OCI-LY3 (cell line): ENCODE measurements at regions not wholly inside any gene's neighbourhood (a gene's known extent, or its start where the extent isn't known, plus 50 kb on each side); places are given as distances from the start of the nearest gene placed in this dataset.

Experiments used
- H2AFZ ChIP-seq: fragments of 200-600, 300-600 bp; shearing (Covaris generic); 2 replicates; pipeline ENCODE4 v1.6.0; 2014; ENCODE audit warnings: antibody characterized with exemption, low read depth, low read length
- H3K27ac ChIP-seq: fragments of 200-600, 300-600 bp; sonication (generic); 2 replicates; pipeline ENCODE4 v1.5.1; 2014; ENCODE audit warnings: mild to moderate bottlenecking, low read length, moderate library complexity, mixed read lengths
- H3K27me3 ChIP-seq: fragments of 200-600, 300-600 bp; sonication (generic); 2 replicates; pipeline ENCODE4 v1.6.1; 2014; ENCODE audit warnings: low read depth, low read length, mixed read lengths
- H3K36me3 ChIP-seq: fragments of 200-600, 300-600 bp; sonication (generic); replicated peaks from 2 replicates; pipeline ENCODE3; 2014; ENCODE audit warnings: low read depth, low read length, mixed read lengths
- H3K4me1 ChIP-seq: fragments of 300-600, 200-600 bp; sonication (generic); 2 replicates; pipeline ENCODE4 v1.6.1; 2014; ENCODE audit warnings: low read length, mixed read lengths
- H3K4me2 ChIP-seq: fragments of 200-600, 300-600 bp; sonication (generic); 2 replicates; pipeline ENCODE4 v1.6.1; 2014; ENCODE audit warnings: low read length, mixed read lengths
- H3K4me3 ChIP-seq: fragments of 300-600, 200-600 bp; sonication (generic); 2 replicates; pipeline ENCODE4 v1.5.1; 2014; ENCODE audit warnings: antibody characterized with exemption, mild to moderate bottlenecking, low read length, moderate library complexity
- H3K79me2 ChIP-seq: fragments of 300-600, 200-600 bp; shearing (Covaris generic); 2 replicates; pipeline ENCODE4 v1.6.1; 2014; ENCODE audit warnings: mild to moderate bottlenecking, low read length, mixed read lengths
- H3K9ac ChIP-seq: fragments of 300-600, 200-600 bp; shearing (Covaris generic); 2 replicates; pipeline ENCODE4 v1.6.0; 2014; ENCODE audit warnings: mild to moderate bottlenecking, low read length, moderate library complexity
- H3K9me3 ChIP-seq: fragments of 200-600, 300-600 bp; shearing (Covaris generic); 2 replicates; pipeline ENCODE4 v1.6.1; 2014; ENCODE audit warnings: low read length, mixed read lengths; ENCODE audit not compliant: insufficient read depth
- H4K20me1 ChIP-seq: fragments of 200-600, 300-600 bp; sonication (generic); 2 replicates; pipeline ENCODE4 v1.6.1; 2016; ENCODE audit warnings: low read length, mixed read lengths; ENCODE audit not compliant: insufficient read depth
- CTCF ChIP-seq: fragments of 200-600, 300-600 bp; sonication (generic); IDR thresholded peaks from 2 replicates; pipeline ENCODE4 v1.5.1; 2014; ENCODE audit warnings: antibody characterized with exemption, low read length, low read depth
- EZH2phosphoT487 ChIP-seq: fragments of 200-600 bp; shearing (Covaris generic); IDR thresholded peaks from 2 replicates; pipeline ENCODE4 v1.6.1; 2018; ENCODE audit warnings: antibody characterized with exemption, mixed run types, low read depth

GRCh38 chr4:116389139-116389538 is 696.2 kb downstream of the TRAM1L1 start:
- H2AFZ ChIP-seq, result no peak overlapping the region
- no peaks in the 10 kb centered on the region for H3K79me2 ChIP-seq
- H3K4me1 ChIP-seq, result no peaks in the 10 kb centered on the region
- no peaks in the 10 kb centered on the region for H3K9me3 ChIP-seq
- H3K27me3 ChIP-seq, result no peaks in the 10 kb centered on the region
- no peak overlapping the region for H3K4me2 ChIP-seq
- H4K20me1 ChIP-seq, result no peaks in the 10 kb centered on the region
- no peak overlapping the region for H3K27ac ChIP-seq
- TF ChIP-seq EZH2phosphoT487 (no peak), CTCF (no peak)
- no peak overlapping the region for H3K9ac ChIP-seq
- no peak overlapping the region for H3K4me3 ChIP-seq
- no peaks in the 10 kb centered on the region for H3K36me3 ChIP-seq

GRCh38 chr4:116387937-116388474 is 697.4 kb downstream of the TRAM1L1 start:
- Histone ChIP-seq H3K36me3 (no peaks in the 10 kb centered on the region), H3K27ac (no peak overlapping the region), H3K9me3 (no peaks in the 10 kb centered on the region), H3K4me1 (no peaks in the 10 kb centered on the region), H3K4me3 (no peak overlapping the region), H4K20me1 (no peaks in the 10 kb centered on the region), H3K9ac (no peak overlapping the region), H3K4me2 (no peak overlapping the region), H2AFZ (no peak overlapping the region), H3K27me3 (no peaks in the 10 kb centered on the region), H3K79me2 (no peaks in the 10 kb centered on the region)
- TF ChIP-seq CTCF (no peak), EZH2phosphoT487 (no peak)

GRCh38 chr4:116386856-116387255 is 698.5 kb downstream of the TRAM1L1 start:
- Histone ChIP-seq H3K4me1 (no peaks in the 10 kb centered on the region), H3K4me2 (no peak overlapping the region), H3K79me2 (no peaks in the 10 kb centered on the region), H3K27ac (no peak overlapping the region), H3K9ac (no peak overlapping the region), H4K20me1 (no peaks in the 10 kb centered on the region), H3K27me3 (no peaks in the 10 kb centered on the region), H2AFZ (no peak overlapping the region), H3K36me3 (no peaks in the 10 kb centered on the region), H3K9me3 (no peaks in the 10 kb centered on the region), H3K4me3 (no peak overlapping the region)
- TF ChIP-seq CTCF, result no peak
- no peak for TF ChIP-seq EZH2phosphoT487

GRCh38 chr4:116385583-116385982 is 699.8 kb downstream of the TRAM1L1 start:
- Histone ChIP-seq H4K20me1 (no peaks in the 10 kb centered on the region), H3K4me2 (no peak overlapping the region), H3K27ac (no peak overlapping the region), H3K9ac (no peak overlapping the region), H3K4me3 (no peak overlapping the region), H3K27me3 (no peaks in the 10 kb centered on the region), H2AFZ (no peak overlapping the region), H3K79me2 (no peaks in the 10 kb centered on the region), H3K9me3 (no peaks in the 10 kb centered on the region), H3K4me1 (no peaks in the 10 kb centered on the region), H3K36me3 (no peaks in the 10 kb centered on the region)
- TF ChIP-seq CTCF, result no peak
- no peak for TF ChIP-seq EZH2phosphoT487
